C4-2B (cell line): ENCODE measurements at regions not wholly inside any gene's neighbourhood (a gene's known extent, or its start where the extent isn't known, plus 50 kb on each side); places are given as distances from the start of the nearest gene placed in this dataset.

Experiments used
- CTCF ChIP-seq: fragments of 450-650 bp; conservative IDR thresholded peaks from 2 replicates; pipeline ENCODE4 v1.5.1; 2017; ENCODE audit warnings: mild to moderate bottlenecking
- ZFX ChIP-seq: fragments of 450-650 bp; IDR thresholded peaks from 2 replicates; pipeline ENCODE4 v1.6.1; 2017

- TF ChIP-seq CTCF (no peak), ZFX (no peak)
Observed at GRCh38 chr20:22495789-22496188, 88.6 kb downstream of the FOXA2 start.
